ENCODE measurements at regions not wholly inside any gene's neighbourhood (a gene's known extent, or its start where the extent isn't known, plus 50 kb on each side); places are given as distances from the start of the nearest gene placed in this dataset.
"Not testable (repeated sequence)": the region's sequence is repeated elsewhere in the genome, so short reads cannot be mapped to it uniquely, and the experiment has no call there.

DNA sequence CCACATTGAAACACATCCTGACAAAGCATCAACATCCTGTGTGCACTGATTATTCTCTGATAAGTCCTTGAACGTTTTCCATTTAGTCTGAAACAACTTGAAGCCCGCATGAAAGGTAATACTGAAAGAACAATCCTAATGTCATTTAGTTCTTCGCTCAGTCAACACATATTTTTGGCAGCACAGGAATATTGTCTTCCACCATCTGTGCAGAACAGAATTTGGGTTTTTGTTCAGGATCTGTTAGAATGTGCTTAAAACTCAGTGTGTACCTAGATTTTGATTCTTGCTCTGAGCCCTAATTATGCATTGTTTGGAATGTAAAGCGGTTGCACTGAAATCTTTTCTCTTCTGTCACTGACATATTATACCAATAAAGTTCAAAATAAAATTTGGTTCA lies 1036.6 kb downstream of the CDH11 start:
- DNase-seq (ENCODE audit: extremely low read depth in 1 of 11, low read depth in 9 of 11, low spot score in 4 of 11) = no peak

DNA sequence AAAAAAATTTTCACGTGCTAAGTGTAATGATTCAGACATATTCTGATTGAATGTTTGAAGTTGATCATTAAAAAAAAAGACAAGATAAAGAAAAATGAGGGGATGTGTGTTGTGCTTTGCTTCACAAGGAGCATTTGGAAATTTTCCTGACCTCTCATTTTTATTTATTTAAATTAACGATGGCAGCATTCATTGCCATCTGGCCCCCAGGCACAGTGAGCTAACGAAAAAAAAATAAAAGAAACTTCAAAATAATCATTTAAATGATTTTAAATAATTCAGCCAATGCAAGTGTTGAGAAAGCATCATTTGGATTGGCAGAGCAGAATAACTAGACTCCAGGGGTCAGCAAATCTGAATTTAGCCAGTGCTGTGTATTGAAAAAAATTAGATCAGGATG lies 1037.2 kb downstream of the CDH11 start:
- no peak for DNase-seq (ENCODE audit: extremely low read depth in 1 of 11, low read depth in 9 of 11, low spot score in 4 of 11)

DNA sequence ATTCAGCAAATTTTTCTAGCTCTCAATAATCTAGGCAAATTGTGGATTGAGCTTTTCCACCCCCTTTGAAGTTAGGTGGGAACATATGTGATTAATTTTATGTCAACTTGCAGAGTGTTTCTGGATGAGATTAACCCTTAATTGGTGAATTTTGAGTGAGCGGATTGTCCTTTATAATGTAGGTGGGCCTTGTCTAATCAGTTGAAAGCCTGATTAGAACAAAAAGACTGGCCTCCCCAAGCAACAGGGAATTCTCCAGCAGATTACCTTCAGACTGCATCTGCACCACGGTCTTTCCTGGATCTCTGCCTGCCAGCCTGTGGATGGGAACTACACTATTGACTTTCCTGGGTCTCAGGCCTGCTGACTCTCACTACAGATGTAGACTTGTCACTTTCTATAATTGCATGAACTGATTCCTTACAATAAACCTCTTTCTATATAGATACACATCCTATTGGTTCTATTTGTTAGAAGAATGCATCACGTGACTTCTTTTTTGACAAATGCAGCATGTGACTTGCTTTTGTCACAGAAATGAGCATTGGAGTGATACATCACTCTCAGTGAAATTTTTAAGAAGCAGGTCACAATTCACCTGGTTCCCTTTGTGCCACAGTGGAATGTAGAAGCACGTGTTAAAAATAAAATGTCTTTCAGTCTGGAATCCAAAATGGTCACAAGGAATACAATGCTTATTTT lies 1038.3 kb downstream of the CDH11 start:
- DNase-seq (ENCODE audit: extremely low read depth in 1 of 11, low read depth in 9 of 11, low spot score in 4 of 11) = no peak

DNA sequence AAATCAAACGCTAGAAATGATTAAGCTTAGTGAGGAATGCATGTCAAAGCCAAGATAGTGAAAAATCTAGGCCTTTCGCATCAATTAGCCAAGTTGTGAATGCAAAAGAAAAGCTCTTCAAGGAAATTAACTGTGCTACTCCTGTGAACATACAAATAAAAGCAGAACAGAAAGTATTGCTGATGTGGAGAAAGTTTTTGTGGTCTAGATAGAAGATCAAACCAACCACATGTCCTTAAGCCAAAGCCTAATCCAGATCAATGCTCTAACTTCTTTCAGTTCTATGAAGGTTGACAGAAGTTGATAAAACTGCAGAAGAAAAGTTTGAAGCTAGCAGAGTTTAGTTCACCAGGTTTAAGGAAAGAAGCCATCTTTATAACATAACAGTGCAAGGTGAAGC lies 1044.6 kb downstream of the CDH11 start:
- no peak for DNase-seq (ENCODE audit: extremely low read depth in 1 of 11, low read depth in 9 of 11, low spot score in 4 of 11)

DNA sequence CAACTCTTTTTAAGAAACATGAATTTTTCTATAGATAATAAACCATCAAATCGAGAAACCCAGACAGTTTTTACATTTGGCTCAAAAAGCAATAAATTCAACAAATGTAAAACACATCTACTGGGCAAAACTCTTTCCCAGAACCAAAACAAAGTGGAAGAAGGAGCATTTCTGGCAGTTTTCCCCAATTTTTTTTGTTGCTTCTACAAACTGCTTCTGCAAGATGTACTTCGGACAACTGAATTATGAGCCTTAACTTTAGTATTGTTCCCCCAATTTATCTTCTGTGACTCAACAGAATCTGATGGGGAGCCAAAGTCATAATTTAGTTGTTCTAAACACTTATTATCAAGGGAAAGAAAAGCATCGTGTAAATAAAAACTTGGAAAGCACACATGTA lies 1047.2 kb downstream of the CDH11 start:
- DNase-seq (ENCODE audit: extremely low read depth in 1 of 11, low read depth in 9 of 11, low spot score in 4 of 11) = peak in 5 of 11 donors; percentile 6 to 31 (median 14)

DNA sequence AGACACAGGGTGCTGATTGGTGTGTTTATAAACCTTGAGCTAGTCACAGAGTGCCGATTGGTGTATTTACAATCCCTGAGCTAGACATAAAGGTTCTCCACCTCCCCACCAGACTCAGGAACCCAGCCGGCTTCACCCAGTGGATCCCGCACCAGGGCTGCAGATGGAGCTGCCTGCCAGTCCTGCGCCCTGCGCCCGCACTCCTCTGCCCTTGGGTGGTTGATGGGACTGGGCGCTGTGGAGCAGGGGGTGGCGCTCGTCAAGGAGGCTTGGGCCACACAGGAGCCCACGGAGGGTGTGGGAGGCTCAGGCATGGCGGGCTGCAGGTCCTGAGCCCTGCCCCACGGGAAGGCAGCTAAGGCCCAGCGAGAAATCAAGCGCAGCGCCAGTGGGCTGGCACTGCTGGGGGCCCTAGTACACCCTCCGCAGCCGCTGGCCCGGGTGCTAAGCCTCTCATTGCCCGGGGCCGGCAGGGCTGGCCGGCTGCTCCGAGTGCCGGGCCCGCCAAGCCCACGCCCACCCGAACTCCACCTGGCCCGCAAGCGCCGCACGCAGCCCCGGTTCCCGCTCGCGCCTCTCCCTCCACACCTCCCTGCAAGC lies 1049.6 kb downstream of the CDH11 start:
- DNase-seq (ENCODE audit: extremely low read depth in 1 of 11, low read depth in 9 of 11, low spot score in 4 of 11) = not testable (repeated sequence)

DNA sequence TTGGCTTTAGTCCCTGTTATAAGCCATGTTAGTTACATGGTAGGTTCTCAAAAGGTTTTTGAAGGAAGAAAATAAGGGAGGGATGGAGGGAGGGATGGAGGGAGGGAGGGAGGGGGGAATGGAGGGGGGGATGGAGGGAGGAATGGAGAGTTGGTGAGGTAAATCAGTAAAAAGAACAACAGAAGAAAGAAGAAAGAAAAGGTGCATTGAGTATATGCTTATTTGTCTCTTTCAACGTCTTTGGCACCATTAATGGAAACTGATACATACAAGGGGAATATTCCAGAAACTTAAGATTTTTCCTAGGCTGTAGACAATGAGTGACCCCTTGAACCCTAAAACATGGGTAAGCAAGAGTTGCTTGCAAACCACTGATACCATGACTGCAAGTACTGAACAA lies 1056.3 kb downstream of the CDH11 start:
- no peak for DNase-seq (ENCODE audit: extremely low read depth in 1 of 11, low read depth in 9 of 11, low spot score in 4 of 11)

DNA sequence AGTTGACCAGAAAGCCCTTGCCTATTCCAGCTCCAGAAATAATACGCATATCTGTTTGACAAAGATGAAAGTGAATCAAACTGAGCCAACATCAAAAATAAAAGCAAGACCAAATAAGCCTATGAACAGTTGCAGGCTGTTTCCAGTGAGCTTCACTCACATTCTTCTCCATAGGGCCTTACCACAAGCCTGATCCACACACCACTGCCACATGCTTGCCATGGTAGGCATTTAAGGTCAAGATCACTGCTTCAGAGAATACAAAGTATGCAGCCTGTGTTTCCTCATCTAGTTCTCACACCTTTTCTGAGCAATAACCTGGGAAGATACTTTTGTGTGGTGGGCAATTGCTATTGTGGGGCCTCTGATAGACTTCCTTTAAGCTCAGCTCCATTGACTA lies 1060.2 kb downstream of the CDH11 start:
- DNase-seq (ENCODE audit: extremely low read depth in 1 of 11, low read depth in 9 of 11, low spot score in 4 of 11) = no peak

DNA sequence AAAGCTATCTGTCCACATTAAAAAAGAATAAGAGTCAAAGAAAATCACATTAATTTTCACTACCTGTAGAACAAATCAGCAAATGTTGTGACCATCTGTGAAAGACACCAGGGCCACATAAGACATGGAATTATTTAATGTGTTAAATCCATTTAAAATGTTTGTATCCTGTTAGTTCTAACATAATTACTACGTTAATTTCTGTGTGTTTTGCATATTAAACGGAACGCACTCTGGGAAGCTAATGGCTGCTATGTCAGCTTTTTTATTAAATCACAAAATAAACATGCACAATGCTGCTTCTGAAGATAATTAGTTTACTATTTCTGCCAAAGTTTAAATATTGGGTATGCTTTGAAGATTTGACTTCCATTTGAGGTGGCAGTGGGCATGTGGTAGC lies 1061.2 kb downstream of the CDH11 start:
- DNase-seq (ENCODE audit: extremely low read depth in 1 of 11, low read depth in 9 of 11, low spot score in 4 of 11) = no peak

DNA sequence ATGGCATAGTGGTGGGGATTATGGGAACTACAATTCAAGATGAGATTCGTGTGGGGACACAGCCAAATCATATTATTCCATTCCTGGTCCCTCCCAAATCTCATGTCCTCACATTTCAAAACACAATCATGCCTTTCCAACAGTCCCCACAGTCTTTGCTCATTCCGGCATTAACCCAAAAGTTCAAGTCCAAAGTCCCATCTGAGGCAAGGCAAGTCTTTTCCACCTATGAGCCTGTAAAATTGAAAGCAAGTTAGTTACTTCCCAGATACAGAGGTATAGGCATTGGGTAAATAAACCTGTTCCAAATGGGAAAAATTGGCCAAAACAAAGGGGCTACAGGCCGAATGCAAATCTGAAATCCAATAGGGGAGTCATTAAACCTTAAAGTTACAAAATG lies 1063.2 kb downstream of the CDH11 start:
- DNase-seq (ENCODE audit: extremely low read depth in 1 of 11, low read depth in 9 of 11, low spot score in 4 of 11) = no peak

DNA sequence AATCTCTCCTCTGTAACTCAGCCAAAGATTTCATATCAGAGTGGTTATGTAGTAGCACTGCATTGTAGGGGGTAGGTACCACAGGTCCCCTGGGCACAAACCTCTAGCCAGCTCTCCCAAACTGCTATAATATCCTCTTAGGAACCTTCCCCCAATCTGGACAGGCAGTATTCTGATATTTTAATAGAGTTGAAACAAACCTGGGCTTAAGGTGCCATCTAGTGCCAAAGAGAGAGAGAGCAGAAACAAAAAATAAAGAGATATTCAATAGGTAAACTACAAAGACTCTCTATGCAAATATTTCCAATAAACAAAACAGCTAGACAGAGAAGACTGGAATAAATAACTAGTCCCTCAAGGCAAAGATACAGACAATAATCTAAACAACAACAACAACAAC lies 1070.0 kb downstream of the CDH11 start:
- peak in 1 of 11 donors; percentile 2 for DNase-seq (ENCODE audit: extremely low read depth in 1 of 11, low read depth in 9 of 11, low spot score in 4 of 11)

DNA sequence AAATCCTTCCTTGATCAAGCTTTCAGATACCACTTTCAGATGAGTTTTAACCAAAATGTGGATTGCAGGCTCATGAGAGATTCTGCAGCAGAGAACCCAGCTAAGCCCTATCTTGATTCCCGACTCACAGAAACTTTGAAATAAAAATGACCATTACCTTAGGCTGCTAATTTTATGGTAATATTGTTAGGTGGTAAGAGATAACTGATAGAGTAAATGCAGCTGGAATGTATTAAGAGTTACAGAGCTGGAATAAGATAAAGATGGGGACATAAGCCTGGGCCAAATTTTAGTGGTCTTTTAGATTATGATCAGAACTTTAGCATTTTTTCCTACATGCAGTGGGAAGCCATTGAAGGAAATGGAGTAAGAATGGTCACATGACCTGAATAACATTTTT lies 1074.0 kb downstream of the CDH11 start:
- no peak for DNase-seq (ENCODE audit: extremely low read depth in 1 of 11, low read depth in 9 of 11, low spot score in 4 of 11)

DNA sequence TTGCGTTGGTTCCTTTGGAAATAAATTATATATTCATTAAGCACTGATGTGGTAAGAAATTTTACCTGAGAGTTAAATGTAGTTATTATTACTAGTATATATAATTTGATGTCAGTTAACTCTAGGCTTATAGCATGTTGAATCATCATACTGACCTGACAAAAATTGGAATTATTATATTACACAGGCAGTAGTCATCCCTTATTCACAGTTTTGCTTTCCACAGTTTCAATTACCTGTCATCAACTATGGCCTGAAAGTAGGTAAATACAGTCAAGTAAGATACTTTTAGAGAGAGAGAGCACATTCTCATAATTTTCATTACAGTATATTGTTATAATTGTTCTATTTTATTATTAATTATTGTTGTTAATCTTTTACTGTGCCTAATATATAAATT lies 1074.7 kb downstream of the CDH11 start:
- DNase-seq (ENCODE audit: extremely low read depth in 1 of 11, low read depth in 9 of 11, low spot score in 4 of 11) = no peak

DNA sequence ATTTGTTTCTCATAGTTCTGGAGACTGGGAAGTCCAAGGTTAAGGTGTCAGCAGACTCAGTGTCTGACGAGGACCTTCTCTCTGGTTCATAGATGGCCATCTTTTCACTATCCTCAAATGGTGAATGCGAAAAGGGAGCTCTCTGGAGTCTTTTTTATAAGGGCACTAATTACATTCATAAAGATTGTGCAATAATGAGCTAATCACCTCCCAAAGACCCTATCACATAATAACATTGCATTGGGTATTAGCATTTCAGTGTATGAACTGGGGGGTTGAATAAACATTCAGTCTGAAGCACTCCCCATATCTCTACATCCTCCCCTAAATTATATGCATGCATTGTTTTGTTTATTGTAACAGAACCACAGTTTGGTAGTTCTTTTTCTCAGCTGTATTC lies 1086.5 kb downstream of the CDH11 start:
- no peak for DNase-seq (ENCODE audit: extremely low read depth in 1 of 11, low read depth in 9 of 11, low spot score in 4 of 11)

DNA sequence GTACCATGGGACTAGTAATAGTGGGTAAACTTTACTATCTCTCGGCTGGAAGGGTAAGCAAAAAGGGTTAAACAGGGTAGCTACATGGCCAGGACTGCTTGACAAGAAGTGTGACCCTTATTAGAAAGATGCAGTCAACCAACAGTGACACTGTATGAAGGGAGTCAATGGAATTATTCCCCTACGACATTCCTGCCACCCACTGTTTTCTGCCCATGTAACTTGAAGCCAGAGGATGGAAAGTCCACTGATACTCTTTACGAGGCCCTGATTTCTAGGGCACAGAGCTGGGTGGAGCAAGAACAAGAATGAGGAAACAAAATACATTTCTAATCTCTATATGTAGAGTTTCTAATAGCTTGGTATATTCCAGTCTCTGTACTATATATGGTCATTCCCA lies 1102.5 kb downstream of the CDH11 start:
- no peak for DNase-seq (ENCODE audit: extremely low read depth in 1 of 11, low read depth in 9 of 11, low spot score in 4 of 11)

DNA sequence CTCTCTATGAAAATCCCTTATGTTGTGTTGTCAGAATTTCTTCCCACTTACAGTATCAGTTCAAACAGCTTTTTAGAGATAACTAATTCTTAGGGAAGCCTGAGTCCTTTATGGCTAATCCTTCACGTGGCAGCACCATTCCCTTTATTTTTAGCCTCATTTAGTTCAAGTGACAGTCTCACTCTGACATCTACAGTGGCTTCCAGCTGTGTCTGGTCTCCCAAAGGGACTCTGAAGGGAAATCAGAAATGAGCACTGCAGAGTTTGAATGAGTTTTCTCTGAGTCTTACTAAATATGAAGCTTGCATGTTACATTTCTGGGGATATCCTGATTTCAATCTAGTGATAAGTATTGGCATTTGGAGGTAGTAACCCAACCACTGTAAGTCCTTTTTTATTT lies 1104.1 kb downstream of the CDH11 start:
- no peak for DNase-seq (ENCODE audit: extremely low read depth in 1 of 11, low read depth in 9 of 11, low spot score in 4 of 11)

DNA sequence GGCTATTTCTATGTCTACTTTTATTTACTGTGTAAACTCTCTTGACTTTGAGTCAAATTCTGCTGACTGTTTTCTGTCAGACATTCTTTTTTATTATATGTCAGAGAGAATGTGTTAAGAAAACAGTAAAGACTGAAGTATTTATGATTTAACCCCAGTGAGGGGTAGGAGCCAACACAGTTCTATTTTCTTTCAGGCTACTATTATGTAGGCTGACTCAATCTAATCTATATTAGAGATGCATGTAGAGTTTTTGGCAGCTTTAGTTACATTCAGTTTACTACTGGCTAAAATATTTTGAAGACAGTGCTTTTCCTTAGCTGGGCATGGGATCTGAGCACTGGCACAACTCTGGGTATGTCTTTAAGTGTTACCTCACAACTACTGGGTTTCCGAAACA lies 1108.0 kb downstream of the CDH11 start:
- DNase-seq (ENCODE audit: extremely low read depth in 1 of 11, low read depth in 9 of 11, low spot score in 4 of 11) = peak in 1 of 11 donors; percentile 4

DNA sequence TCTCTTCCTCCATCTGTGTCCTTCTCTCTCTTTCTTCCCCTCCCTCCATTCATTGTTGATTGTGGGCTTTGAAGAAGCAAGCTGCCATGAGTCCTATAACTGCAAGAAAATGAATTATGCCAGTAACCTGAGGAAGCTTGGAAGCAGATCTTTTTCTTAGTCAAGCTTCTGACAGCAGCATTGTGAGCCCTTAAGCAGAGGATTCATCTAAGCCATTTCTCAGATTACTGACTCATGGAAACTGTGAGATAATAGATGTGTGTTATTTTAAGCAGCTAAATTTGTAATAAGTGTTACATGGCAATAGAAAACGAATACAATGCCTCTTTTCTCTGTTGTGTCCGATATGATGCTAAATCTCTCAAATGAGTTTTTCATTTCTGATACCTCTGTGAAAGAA lies 1109.7 kb downstream of the CDH11 start:
- DNase-seq (ENCODE audit: extremely low read depth in 1 of 11, low read depth in 9 of 11, low spot score in 4 of 11) = no peak

DNA sequence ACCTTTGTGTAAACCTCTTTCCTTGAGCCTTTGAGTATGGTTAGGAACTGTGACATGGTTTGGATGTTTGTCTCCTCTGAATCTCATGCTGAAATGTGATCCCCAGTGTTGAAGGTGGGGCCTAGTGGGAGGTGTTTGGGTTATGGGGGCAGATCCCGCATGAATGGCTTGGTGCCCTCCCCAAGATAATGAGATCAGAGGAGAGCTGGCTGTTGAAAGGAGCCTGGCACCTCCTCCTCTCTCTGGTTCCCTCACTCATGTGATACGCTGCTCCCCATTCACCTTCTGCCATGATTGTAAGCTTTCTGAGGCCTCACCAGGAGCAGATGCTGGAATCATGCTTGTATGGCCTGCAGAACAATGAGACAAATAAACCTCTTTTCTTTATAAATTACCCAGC lies 1110.2 kb downstream of the CDH11 start:
- no peak for DNase-seq (ENCODE audit: extremely low read depth in 1 of 11, low read depth in 9 of 11, low spot score in 4 of 11)

DNA sequence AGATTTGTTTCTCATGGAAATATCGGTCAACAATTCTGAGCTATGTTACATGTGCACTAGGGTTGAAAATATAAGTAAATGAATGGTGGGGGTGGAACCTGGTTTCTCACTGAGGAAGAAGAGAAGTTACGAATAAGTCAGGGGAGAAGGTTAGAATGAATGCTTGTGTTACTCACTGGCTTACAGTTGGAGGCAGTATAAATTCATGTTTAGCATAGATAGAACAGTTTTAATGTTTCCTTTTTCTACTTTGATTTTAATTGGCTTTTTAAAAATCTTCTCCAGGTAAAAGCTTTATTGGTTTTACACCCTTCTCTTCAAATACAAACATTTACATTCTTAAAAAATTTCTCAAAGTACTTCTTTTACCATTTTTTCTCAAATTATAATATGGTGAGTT lies 1113.7 kb downstream of the CDH11 start:
- DNase-seq (ENCODE audit: extremely low read depth in 1 of 11, low read depth in 9 of 11, low spot score in 4 of 11) = no peak

DNA sequence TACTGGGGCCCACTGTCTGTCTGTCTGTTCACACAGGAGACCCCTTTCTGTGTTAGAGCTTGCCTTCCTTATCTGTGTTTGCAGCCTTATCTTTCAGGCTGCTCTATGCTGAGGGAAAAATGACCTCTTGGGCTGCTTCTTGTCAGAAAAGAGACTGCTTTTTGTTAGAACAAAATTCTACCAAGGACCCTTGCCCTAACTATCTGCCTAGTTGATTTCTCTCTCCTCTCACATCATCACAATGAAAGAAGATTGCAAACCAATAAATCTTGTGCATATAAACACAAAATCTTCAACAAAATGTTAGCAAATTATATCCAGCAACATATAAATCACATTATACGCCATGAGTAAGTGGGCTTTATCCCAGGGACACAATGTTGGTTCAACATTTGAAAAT lies 1117.7 kb downstream of the CDH11 start:
- DNase-seq (ENCODE audit: extremely low read depth in 1 of 11, low read depth in 9 of 11, low spot score in 4 of 11) = no peak
